HG02884 (cell line): ENCODE measurements at regions not wholly inside any gene's neighbourhood (a gene's known extent, or its start where the extent isn't known, plus 50 kb on each side); places are given as distances from the start of the nearest gene placed in this dataset.

Source experiments
- ATAC-seq: cut with Tn5 transposase; IDR thresholded peaks from one replicate; pipeline ENCODE4 v1.9.1; 2021; ENCODE audit warnings: mild to moderate bottlenecking, moderate library complexity; ENCODE audit not compliant: unreplicated experiment

DNA sequence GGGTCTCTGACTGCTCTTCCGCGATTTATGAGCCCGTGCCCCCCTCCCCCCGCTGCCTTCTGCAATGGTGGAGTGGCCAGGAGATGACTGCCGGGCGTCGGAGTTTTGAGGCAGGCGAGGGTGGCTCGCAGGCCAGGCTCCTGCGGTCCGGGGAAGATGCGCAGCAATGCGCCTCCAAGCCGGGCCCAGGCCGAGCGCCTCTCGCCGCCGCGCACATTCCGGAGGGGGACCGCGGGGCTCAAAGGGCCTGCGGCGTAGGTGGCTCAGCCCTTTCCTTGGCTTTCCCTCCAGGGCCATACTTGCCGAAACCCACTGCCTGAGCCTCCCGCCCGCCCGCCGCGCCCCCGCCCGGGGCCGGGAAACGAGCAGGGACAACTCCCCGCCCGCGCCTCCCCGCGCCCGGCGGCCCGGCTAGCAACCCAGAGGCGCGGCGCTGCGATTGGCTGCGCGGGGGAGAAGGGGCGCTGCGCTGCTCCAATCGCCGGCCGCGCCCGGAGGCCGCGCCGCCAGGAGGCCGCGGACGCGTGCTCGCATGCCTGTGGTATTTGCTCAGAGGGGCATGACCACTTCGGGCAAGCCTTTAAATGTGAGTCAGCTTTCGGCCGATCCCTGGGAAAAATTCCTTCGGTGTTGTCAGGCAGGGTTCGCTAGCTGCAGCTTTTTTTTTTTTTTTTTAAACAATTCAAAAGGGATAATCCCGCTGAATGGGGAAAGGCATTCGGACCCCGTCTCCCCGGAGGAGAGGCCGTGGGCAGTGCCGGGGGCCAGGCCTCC is 157.9 kb upstream of the PARP11 start:
- ATAC-seq: no peak

DNA sequence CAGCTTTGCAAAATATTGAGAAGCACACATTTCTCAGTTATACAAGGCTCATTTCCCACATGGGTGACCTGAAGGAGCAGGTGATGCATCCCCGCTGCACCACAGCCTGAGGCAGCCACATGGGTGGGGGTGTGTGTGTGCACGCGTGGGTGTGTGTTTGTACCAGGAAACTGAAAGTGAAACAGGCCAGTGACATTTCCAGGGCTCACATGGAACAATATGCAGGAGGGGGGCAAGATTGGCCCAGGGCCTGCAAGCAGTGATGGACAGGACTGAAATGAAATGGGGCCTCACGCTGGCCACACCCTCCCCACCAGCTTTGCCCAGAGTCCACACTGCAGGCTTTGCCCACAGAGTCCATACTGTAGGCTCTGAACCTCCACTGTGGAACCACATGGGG is 154.2 kb upstream of the PARP11 start:
- ATAC-seq: no peak

DNA sequence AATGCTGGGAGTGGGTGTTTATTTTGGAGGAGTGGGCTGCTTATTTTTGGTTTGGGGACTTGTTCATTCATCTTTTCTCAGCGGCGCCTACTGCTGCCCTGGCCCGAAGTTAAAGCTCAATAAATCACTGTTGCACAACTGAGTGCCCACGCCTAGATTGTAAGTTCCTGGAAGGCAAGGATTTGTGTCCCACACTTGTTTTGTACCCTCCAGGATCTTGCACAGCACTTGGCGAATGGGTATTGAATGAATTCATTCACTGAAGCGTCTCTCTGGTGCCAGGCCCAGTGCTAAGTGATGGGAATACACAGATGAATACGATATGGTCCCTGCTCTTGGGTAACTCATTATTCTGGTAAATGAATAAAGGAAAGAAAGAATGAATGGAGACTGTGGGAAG is 153.3 kb upstream of the PARP11 start:
- ATAC-seq: no peak

DNA sequence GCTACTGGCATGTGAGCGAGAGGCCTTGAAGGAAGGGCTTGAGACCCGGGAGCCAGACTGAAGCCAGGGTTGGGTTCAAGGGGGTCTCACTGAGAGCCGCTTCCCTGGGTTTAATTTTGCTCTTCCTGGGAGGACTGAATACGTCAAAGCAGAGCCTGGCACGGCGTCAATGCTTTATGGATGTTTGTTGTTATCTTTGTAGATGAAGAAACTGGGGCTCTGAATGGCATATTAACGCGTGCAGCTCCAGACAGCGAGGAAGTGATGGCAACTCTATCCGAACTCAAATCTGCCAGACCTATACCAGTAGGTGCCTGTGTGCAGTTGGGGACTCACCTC is 152.8 kb upstream of the PARP11 start:
- no peak for ATAC-seq

DNA sequence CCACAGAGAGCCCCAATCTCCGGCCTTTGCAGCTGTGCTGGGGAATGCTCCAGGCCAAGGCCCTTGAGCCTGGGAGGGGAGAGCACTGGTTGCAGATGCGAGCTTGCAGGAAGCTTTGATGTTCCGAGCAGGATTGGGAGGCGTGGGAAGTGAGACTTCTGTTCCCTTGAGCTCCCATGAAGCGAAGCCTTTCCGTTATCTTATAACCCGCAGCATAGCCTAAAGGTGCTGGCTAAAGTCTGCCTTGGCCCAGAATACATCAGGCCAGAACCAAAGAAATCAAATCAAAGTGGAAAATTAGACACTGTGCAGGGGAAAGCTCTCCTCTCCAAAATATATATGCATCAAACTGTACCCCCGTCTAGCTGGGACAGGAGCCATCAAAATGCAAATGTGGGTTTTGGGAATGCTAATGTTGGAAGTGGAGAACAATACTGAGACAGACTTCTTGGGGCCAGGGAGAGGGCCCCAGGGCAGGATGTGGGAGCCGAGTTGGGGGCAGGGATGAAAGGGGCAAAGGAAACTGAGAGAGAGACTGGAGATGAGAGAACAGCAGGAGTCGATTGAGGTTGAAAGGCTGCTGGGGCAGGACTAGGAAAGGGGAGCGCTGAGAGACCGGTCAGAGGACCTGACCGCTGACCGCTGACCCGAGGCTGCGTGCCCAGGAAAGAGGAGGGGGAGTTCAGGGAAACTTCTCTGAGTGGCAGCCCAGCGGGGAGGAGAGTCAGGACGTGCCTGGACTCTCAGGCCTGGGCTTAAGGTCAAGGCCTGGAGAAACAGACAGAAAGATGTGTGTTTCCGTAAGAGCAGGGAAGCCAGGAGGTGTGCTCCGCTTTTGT is 152.2 kb upstream of the PARP11 start:
- no peak for ATAC-seq

DNA sequence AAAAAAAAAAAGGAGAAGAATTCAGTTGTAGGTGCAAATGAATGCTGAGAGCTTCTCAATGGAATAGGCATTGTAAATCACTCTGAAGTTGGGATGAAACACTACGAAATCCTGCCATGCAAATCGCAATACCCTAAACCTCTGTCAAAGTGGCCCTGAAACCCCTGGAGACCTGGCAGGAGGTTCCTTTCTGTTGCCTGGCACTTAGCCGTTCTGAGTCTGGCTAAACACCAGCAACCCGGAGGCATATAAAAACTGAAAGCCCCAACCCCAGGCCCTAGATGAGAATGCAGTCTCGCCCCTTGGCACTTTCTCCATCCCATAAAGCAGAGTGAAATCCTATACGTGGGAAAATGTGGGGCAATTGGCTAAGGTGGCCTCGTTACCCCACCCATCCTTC is 151.5 kb upstream of the PARP11 start:
- ATAC-seq: no peak

DNA sequence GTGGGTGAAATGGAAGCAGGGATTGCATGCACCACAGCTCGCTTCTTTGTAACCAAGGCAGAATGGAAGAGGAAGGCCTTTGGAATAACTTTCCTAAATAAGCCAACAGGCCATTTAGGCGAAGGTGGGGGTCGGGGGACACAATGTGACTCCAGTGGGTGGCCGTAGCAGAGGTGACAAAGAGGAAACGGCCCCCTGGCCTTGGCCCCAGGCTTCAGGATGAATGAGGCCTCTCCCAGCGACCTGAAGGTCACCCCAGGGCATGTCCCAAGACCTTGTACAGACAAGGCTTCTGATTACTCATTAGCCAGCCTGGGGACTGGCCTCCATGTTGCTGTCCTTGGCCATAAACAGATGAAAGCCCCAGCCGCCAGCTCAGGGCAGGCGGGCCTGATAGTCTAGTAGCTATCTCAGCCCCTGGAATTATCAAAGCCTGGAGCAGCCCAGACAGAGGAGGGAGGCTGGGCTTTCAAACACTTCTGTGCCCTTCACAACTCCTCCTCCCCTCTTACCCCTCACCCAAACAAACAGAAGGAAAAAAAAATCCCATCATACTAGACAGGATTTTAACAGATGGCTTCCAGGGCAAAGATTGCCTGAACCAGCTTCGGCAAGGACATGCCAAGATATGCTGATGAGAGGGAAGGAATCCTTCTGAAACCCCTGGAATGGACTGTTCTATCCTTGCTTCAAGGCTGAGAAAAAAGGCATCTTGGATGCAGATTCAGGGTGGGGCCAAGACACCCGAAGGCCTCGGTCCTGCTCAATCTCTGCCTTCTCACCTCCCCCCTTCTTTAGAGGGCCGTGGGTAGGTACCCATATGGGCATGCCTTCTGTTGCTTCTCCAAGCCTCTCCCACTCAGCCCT is 142.3 kb upstream of the PARP11 start:
- no peak for ATAC-seq

DNA sequence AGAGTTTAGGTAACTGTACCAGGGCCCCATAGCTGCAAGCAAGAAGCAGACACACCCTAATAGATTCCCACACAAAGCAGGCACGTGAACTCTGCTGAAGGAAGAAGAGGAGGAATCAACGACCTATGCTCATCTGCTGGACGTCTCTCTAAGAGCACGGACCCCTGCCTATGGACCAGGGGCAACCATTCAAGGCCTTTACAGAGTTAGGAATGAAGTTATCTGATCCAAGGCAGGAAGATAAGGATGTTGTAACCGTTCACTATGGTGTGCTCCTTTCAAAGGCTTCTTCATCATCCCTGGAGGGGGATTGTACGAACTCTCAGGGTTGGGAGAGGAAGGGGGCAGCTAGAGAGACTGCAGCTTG is 141.6 kb upstream of the PARP11 start:
- no peak for ATAC-seq

DNA sequence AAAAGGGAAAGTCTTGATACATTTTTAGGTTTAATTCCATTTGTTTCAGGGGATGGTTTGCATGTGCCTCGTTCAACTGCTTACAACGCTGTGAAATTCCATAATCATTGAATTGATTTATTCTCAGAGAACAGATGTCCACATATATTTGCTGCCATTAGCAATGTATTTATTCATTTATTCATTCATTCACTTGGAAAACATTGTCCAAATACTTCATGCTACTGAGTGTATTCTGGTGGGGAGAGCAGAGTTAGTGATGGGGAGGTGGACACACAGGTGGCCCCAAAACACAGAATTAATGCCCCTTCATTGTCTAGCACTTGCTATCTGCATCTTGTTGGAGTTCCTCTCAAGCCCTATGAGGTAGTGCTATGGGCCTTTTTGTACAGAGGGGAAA is 141.2 kb upstream of the PARP11 start:
- ATAC-seq: no peak

DNA sequence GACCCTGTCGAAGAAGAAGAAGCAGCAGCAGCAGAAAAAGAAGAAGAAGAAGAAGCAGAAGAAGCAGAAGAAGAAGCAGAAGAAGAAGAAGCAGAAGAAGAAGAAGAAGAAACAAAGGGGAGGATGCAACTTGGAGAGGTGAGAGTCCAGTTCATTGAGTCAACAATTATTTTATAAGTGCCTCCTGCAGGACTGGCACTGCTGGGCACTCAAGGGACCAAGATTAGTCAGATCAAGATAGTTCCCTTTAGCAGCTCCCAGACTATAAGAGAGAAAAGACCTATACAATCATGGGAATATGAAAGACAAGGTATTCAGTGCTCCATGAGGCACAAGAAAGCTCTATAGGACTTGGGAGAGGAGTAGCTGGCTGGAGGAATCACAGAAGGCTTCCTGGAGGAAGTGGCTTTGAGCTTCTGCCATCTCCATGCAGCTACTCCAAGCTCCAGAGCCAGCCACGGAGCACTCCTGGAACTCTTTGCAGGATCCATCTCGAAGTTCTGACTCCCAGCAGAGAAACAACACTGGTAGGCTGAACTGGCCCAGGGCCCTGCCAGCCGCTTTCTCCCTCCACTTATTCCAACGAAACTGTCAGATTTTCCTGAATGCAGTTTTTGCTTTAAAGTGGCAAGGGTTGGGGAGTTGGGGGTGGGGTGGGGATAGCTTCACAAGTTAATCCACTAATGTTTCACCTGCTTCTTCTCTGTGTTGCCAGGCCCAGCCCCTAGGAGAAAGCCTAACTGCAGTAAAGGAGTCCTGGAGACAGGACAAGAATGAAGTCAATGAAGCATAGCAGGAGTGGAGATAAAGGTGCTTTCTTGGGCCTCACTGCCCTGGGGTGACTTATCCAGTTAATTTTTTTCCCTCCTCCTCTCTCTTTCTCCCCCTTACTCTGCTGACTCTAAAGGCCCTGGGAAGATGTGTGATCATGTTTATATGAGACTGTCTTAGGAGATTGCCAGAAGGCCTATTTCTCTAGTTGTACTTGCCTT is 140.1 kb upstream of the PARP11 start:
- ATAC-seq: no peak

DNA sequence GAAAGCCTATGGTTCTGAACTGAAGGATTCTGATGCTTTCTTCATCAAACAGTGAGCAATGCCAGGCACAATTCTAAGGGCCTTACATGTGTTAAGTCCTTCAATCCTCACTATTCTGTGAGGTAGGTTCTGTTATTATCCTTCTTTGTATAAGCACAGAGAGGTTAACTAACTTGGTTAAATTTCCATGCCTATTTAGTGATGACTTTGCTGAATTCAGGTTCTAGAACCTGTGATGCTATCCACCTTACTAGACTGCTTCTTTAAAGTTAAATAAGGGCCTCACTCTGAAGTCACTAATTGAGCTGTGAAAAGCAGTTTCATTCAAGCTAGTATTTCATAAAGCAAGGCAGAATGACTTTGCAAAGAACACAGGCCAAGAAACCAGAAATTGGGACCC is 138.9 kb upstream of the PARP11 start:
- no peak for ATAC-seq

DNA sequence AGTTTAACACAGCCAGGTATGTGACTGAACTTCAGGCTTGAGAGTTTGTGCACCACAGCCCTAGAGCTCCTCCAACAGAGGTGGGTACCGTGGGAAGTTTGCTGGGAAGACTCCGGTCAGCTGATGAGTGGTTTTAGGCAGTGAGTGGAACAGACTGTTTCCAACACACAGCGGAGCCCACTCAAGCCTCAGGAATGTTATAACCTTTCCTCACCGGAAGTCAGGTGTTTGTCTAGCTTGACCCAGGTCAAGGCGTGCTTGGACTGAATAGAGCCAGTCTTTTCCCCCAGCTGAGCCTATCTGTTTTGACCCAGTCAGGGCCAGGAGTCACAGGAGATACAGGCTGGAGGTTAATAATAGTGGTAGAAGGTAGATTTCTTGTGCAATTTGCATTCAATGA is 138.4 kb upstream of the PARP11 start:
- no peak for ATAC-seq

DNA sequence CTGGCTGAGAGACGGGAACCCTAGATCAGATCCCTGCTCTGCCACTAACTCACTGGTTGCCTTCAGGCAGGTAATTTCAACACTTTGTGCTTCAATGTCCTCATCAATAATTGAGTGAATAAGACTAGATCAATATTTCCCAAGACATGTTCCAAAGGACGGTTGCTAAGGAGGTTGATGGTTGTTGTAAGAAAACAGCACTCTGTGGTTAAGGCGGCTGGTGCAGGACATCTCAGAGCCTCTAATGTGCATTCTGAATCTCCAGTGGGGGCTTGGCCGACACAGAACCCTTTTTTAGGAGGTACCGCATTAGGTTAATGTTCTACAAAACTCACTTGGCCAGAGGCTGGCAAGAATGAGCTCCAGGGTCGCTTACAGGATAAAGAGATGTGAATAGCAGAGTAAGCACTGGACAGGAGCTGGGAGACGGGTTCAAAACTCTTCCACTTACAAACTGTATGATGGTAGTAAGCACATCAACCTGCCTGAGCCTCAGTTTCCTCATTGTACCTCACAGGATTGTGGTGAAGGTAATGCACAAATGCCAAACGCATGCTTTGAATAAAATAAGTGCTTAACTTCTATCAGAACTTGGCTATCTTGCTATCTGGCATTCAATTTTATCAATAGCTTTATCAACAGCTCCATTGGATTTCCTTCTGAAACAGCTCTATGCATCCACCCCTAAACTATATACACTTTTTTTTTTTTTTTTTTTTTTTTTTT is 136.9 kb upstream of the PARP11 start:
- ATAC-seq: no peak

DNA sequence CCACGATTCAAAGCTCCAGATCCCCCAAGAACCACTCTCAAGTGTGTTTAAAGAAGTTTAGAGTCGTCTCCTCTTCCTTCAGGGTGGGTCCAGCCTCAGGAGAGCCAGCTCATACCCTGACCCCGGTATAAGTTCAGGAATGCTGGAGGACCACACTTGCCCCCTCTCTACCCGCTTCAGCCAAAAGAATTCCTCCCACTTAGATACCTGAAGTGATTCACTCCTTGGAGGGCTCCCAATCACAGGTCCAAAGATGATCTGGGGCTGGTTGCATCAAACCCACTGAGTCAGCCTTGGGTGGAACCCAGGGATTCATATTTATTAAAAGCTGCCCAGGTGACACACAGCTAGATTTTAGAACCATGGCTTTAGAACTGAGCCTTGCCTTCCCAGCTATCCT is 133.5 kb upstream of the PARP11 start:
- ATAC-seq: no peak

DNA sequence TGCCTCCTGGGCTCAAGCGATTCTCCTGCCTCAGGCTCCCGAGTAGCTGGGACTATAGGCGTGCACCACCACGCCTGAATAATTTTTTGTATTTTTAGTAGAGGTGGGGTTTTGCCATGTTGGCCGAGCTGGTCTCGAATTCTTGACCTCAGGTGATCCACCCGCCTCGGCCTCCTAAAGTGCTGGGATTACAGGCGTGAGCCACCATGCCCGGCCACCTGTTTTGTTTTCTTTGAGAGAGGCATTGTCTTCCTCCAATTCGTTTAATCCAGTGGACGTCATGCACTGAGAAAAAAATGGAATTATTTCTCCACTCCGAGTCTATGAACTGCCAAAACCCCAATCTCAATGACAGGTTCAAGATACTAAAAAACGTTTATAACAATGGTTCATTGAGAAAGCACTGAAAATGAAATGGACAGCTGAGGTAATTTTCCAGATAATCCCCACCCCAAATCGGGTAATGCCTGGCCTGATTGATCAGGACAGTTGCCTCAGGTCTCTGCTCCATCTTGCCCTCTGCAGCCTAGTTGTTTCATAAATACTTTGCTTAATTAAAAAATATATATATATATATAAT is 132.7 kb upstream of the PARP11 start:
- no peak for ATAC-seq

DNA sequence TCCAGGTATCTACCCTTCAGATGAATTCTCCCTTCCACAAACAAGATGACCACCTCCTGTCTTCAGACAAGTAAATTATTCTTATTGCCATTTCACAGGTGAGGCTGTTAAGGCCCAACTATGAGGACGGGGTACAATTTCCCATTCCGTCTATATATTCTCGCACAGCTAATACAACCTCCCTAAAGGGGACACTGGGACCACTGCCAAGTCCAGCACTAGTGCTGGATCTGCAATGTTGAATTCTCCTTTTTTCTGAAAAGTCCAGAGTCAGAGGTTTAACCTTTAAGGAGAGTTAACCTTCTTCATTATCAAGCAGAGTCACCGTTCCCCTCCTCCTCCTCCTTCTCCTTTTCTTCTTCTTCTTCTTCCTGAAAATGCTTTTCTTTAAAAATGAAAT is 130.4 kb upstream of the PARP11 start:
- no peak for ATAC-seq

DNA sequence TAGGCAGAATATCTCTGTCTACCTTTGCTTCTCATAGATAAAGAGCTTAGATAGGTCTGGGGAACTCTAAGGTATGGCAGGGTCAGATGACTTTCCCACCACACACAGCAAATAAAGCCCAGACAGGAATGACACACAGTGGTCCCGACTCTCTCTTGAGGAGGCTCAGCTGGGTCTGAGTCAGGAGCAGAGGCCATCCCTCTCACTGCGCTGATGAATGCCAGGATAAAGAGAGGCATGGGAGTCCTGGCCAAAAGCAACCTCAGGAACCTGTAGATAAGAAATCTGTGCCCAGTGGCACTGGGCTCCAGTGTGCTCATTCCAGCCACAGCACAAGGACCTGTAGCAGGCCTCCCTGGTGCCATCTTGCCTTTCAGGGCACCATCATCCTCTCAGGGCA is 129.4 kb upstream of the PARP11 start:
- ATAC-seq: no peak

DNA sequence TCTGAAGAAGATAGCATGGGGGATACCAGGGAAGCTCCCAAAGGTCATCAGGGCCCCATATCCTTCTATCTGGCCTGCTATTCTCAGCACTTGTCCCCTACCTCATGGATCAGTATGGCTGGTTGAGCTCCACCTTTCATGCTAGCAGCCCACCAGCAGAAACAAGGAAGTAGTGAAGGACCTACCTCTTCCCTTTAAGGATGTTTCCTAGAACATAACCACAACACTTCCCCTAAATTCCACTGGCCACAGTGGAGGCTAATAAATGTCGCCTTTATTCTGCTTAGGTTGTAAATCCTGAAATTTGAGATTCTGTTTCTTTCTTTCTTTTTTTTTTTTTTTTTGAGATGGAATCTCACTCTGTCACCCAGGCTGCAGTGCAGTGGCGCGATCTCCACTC is 128.6 kb upstream of the PARP11 start:
- ATAC-seq: no peak

DNA sequence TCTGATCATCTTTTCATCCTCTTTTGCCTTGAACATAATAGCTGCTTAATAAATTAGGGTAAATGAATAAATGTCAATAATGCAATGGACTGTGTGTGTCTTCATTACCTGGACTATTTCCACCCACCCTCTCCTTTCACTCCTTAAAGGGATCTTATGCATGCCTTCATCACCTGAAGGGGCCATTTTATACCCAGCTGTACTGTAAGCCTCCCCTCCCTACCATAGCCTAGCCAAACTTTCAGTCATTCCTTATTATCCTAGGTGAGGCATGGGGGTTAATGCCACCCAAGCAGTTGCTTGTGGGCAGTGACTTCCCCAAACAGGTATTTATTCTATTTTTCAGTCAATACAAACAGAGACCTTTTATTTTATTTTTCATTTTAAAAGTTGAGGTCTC is 127.8 kb upstream of the PARP11 start:
- ATAC-seq: no peak
